ENCODE measurements at regions not wholly inside any gene's neighbourhood (a gene's known extent, or its start where the extent isn't known, plus 50 kb on each side); places are given as distances from the start of the nearest gene placed in this dataset.

GRCh38 chr18:2411381-2411960 is 159.8 kb downstream of the METTL4 start:
- no peak overlapping the region for H3K4me3 ChIP-seq (ENCODE audit: low read length)
- DNase-seq (ENCODE audit: low read depth), result peak; percentile 77
- TF ChIP-seq CTCF (IDR thresholded peaks at IDR 0.05; ENCODE audit: insufficient read depth, low read depth, low read length, missing control alignments), result no peak

- no peak for DNase-seq (ENCODE audit: low read depth)
- TF ChIP-seq CTCF (IDR thresholded peaks at IDR 0.05; ENCODE audit: insufficient read depth, low read depth, low read length, missing control alignments), result no peak
- no peak overlapping the region for H3K4me3 ChIP-seq (ENCODE audit: low read length)
Observed at GRCh38 chr18:2412281-2412680, 159.0 kb downstream of the METTL4 start.

DNA sequence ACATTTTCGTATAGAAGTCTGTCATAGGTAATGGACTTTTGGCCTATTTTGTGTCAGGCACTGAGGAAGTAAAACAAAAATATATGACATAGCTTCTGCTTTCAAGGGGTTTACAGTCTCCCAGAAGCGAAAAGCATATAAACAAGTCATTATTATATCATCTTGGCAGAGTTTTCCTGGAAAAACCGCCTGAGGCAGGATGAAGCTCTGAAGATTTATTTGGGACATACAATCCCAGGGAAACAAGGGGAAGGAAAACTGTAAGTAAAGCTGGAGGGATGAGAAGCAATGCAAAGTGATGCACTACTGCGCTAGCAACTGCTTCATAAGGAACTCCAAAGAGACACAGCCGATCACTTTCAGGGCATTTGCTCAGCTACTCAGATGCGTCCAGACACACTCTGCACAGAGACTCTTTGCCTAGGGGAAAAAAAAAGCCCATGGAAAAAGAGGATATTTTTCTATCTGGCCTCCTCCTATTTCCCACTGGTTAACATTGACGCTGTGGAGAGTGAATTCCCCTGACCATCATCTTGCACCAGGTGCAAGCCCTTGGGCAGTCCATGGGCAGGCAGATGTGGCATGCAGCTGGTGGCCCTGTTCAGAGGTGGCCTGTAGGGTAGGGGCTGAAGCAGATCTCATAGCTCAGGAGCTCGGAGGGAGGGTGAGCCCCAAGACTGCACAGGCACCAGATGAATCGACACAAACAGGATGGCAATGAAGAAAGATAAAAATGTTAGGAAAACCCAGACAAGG is 158.1 kb downstream of the METTL4 start:
- DNase-seq (ENCODE audit: low read depth), result no peak

GRCh38 chr18:2414235-2414634 is 157.1 kb downstream of the METTL4 start:
- no peak for TF ChIP-seq CTCF (IDR thresholded peaks at IDR 0.05; ENCODE audit: insufficient read depth, low read depth, low read length, missing control alignments)
- no peak overlapping the region for H3K4me3 ChIP-seq (ENCODE audit: low read length)
- no peak for DNase-seq (ENCODE audit: low read depth)

More for the DNA sequence above, 158.1 kb downstream of the METTL4 start:
- H3K4me3 ChIP-seq (ENCODE audit: low read length), result no peak overlapping the region
- TF ChIP-seq CTCF (IDR thresholded peaks at IDR 0.05; ENCODE audit: insufficient read depth, low read depth, low read length, missing control alignments), result no peak

GRCh38 chr18:2415656-2416055 is 155.6 kb downstream of the METTL4 start:
- TF ChIP-seq CTCF (IDR thresholded peaks at IDR 0.05; ENCODE audit: insufficient read depth, low read depth, low read length, missing control alignments), result no peak
- no peak for DNase-seq (ENCODE audit: low read depth)

GRCh38 chr18:2417861-2418610 is 153.3 kb downstream of the METTL4 start:
- TF ChIP-seq CTCF (IDR thresholded peaks at IDR 0.05; ENCODE audit: insufficient read depth, low read depth, low read length, missing control alignments), result no peak
- DNase-seq (ENCODE audit: low read depth), result peak; percentile 55

More at GRCh38 chr18:2415656-2416055, 155.6 kb downstream of the METTL4 start:
- no peak overlapping the region for H3K4me3 ChIP-seq (ENCODE audit: low read length)

More at GRCh38 chr18:2417861-2418610, 153.3 kb downstream of the METTL4 start:
- H3K4me3 ChIP-seq (ENCODE audit: low read length), result no peak overlapping the region
